HG03432 (cell line): ENCODE measurements at regions not wholly inside any gene's neighbourhood (a gene's known extent, or its start where the extent isn't known, plus 50 kb on each side); places are given as distances from the start of the nearest gene placed in this dataset.

ENCODE experiments used
- ATAC-seq: cut with Tn5 transposase; IDR thresholded peaks from one replicate; pipeline ENCODE4 v1.9.1; 2021; ENCODE audit warnings: mild to moderate bottlenecking, moderate library complexity; ENCODE audit not compliant: unreplicated experiment

DNA sequence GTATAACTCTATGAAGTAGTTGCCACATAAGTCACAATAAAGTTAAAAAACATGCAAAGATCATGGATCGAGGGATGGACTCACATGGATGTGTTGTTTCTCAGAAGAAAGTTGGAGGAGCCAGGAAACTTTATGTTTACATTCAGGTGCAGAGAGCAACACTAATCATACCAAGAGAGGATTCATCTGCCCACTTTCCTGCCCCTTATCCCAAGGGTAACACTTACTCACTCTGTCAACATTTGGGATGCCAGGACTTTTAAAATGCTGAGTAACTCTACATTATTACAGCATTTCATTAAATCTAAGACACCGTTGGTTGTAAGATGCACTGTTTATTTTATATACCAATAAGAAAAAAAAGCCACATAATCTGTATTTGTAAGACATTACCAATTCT, 170.4 kb downstream of the KCNE4 start:
- no peak for ATAC-seq

GRCh38 chr2:223223156-223223555, 171.2 kb downstream of the KCNE4 start:
- no peak for ATAC-seq

- ATAC-seq = no peak
Observed at GRCh38 chr2:223225266-223225665, 173.3 kb downstream of the KCNE4 start.

- no peak for ATAC-seq
Observed at GRCh38 chr2:223226264-223226663, 174.3 kb downstream of the KCNE4 start.

GRCh38 chr2:223227338-223227737, 175.3 kb downstream of the KCNE4 start:
- ATAC-seq = no peak

DNA sequence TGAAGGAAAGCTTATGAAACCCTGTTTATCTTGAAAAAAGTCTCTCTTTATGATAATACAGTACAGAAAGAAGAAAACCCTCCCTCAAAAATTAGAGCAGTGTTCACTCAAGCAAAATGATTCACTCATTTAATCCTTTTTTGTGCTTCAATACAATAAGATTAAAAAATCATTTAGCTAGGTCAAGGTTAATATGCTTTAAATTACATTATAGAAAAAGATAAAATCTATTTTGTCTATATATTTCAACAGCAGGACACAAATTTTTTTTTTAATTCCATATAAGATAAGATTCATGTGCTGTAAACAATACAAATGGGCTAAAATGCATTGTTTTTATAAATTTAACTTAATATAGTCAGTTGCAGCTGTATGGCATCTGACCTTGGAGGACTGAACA, 176.9 kb downstream of the KCNE4 start:
- ATAC-seq = no peak

DNA sequence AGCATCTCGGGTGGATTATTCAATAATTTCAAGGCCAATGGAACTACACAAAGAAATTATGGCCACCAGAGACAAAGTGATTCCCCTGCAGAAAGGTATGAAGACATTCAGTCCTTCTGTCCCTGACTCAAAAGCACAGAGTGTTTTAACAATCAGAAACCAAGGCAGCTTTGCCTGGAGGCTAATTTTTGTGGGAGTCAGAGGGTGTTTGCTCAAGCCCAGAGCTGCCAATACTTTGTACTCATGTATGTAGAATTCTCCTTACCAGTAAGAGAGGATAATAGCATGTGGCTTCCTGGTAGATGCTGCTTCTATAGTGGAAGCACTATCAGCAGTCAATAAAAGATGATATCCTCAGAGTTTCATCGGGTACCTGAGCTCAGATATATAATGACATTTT, 178.4 kb downstream of the KCNE4 start:
- no peak for ATAC-seq

DNA sequence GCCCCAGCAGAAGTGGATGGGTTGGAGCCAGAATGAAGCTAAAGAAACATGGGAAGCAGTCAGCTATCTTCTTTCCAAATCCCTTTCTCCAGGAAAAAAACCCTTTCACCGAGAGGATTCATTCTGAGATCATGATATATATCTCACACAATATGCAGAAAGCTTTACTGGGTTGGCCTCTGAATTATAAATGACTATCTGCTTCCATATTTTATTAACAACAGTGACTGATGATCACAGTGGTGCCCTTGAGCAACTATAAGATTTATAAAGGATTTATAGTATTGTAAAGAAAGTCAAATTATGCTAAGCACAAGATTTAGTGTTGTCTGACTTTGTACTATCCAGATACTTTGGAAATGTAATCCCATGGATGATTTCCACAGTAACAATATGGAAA, 180.3 kb downstream of the KCNE4 start:
- ATAC-seq = no peak

DNA sequence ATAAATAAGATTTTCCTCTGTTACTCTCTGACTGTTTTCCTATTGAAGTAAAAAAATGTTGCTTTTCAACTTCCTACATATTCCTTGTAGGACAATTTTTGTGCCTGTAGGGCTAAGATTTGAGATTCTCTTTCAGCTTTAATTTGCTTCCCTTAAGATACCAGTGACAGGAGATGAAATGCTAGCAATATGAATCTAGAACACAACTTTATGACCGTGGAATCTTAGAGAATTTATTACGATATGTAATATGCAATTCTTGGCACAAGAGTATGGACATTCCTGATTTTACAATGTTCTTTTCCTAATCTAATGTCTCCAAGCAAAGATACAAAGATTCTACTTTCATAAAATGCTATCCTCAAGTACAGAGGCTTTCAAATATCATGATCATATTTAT, 180.9 kb downstream of the KCNE4 start:
- ATAC-seq = no peak

DNA sequence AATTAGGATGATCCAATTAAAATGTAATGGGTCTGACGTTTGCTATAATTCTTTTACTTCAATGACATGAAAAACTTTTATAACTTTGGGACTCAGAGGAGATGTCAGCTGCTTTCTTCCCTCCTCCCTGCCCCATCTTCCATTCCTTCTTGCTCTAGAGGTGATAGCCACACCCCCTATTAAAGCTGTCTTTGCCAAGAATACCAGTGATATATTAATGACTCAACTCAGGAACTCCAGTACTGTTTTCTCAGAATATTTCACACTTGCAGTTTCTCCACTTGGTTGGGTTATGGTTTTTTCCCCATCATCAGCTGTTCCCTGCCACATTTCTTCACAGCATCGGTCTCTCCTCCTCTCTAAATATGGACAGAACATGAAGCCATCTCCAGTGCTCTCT, 184.0 kb downstream of the KCNE4 start:
- ATAC-seq = no peak

DNA sequence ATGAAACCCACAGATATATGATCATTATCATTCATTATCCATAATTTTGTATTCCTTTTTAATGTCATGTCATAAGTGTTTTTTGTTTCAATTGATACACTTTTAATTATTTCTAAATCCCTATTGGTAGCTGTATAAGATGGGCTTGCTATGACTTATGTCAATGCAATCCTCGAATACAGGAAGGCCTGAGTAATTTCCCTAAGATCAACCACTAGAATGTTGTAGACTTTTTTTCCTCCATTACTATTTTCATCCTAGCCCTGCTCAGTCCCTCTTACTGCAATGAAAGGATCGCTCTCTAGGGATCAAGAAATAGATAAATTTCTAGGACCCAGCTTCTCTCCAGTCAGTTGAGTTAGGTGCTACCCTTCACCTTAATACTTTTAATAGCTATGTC, 186.3 kb downstream of the KCNE4 start:
- ATAC-seq = no peak

GRCh38 chr2:223243233-223243632, 191.2 kb downstream of the KCNE4 start:
- no peak for ATAC-seq

DNA sequence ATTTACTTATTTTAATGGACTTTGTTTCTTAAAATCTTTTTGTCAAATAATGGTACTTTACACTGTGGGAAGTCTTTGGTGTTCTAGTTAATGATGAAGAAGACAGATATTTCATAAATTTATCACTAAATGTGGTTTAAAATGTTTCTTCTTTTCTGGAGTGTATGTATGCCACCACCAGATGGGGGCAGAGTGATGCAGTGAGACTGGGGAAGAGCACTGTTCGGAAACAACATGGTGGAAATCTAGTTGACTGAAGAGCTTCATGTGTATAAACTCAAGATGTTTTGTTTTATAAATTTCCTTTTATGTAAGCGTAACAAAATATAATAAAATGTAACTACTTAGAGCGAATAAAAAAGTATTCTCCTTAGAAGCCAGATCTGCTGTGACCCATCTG, 195.1 kb downstream of the KCNE4 start:
- no peak for ATAC-seq

GRCh38 chr2:223251656-223252229, 199.8 kb downstream of the KCNE4 start:
- no peak for ATAC-seq

- no peak for ATAC-seq
Observed at GRCh38 chr2:223260681-223261080, 208.7 kb downstream of the KCNE4 start.

DNA sequence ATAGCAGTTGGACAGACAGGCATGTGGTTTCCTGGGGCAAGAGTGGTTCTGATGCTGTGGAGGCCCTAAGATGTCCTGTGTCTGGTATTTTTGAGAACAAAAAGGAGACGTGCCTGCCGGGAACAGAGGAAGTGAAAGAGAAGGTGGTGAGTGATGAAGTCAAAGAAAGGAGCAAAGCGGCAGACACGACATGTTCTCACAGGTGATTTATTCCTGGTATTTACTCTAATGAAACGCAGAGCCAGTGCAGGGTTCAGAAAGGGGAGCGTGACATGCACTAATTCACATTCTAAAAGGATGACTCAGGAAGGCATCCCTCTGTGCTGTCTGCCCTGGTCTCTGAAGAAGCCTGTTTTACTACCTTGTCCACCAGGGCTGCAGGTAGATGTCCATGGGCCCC, 211.0 kb downstream of the KCNE4 start:
- ATAC-seq = no peak

DNA sequence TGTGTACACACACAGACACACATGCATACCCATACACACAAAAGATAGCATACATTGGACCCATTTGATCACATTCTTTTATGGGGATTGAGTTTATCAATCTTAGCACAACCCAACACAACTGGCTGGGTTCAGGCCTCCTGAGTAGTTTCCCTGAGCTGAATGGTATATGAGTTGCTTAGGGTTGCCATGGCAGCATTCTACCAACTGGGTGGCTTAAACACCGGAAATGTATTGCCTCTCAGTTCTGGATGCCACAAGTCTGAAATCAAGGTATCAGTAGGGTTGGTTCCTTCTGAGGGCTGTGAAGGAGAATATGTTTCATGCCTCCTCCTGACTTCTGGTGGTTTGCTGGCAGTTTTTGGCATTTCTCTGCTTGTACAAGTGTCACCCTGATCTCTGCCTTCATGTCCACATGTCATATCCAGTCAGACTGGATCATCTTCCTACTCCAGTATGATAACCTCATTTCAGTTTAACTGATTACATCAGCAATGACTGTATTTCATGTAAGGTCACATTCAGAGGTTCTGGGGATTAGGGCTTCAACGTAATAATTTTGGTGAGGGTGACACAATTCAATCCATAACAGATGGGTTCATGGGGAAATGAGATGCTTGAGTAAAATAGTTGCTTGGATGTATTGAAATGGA, 212.7 kb downstream of the KCNE4 start:
- ATAC-seq = no peak

DNA sequence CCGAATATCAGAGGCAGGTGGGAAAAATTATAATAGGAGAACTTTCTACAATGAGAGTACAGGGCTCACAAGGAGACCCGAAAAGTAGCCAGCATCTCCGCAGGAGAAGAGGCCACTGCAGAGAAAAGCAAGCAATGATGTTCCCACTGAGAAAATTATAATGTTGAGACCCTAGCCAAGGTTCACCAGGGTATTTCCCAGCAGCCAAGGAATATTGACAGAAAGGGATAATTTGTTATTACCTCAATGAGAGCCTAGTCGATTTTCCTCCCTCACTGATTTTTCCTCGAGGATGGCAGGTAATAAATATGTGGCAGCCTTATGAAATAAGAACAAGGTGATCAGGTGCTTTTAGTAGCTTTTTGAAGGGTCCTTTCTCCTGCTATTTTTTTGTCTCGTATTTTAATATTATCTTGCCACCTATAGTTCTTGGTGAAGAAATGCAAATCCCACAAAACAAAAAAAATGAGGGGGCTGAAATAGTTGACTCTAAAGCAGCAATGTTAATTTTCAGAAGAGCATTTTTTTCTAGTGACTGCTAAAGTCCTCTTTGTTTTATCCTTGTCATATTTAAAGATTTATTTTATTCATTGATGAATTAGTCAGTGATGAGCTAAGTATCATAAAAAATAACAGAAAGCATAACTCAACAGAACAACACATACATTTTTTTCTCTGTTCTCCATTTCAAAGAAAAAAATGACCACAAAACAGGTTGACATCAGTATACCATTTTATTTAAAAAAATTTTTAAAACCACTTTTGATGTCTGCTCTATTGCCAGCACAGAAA, 215.4 kb downstream of the KCNE4 start:
- ATAC-seq = no peak

DNA sequence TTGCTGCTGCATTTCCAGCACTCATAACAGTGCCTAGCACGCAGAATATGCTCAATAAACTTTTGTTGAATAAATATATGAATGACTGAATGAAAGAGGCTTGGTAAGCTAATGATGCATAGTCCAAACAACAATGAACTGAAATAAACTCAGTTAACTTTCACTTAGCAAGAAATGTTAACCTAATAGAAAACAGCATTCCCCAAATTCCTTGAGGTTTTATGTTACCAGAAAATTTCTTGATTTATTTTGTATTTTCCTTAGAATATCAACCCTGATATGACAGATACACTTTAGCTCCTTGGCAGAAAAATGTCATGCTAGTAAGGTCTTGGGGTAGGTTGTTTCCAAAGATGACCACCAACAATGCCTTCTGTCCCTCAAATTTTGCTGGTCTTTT, 217.4 kb downstream of the KCNE4 start:
- ATAC-seq = no peak

DNA sequence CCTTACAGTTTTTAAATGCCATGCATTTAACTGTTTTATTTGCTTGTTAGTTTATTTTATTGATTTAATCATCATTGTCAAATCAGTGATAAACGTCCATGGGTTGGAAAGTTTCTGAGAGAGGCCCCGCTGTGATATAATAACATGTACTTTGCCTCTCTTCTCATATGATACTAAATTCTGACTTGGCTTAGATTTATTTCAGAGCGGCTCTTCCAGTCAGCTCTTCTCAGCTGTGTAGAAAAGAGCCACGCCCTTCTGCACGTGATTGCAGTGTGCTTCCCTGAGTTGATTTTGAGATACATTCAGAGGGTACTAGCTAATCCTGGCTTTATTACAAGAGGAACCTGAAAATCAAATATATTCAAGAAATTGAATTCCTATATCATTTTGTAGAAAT, 218.6 kb downstream of the KCNE4 start:
- no peak for ATAC-seq

- no peak for ATAC-seq
Observed at GRCh38 chr2:223273995-223274394, 222.0 kb downstream of the KCNE4 start.

DNA sequence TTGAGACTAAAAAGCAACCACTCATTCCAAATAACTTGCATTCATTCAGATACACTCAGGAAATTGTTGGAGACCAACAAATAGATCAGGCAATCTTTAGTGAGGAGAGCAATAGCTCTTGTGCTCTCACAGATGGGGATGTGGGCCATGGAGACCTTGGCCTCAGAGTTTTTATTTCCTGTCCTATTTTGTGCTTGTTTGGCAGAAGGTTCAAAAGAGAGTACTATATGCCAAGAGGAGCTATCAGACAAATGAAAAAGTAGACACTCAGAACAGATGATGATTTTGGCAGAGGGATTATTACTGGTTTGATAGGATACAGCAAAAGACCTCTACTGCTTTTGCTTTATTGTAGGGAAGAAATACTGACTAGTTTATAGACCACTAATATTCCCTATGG, 230.2 kb downstream of the KCNE4 start:
- no peak for ATAC-seq
